ENCODE measurements at regions not wholly inside any gene's neighbourhood (a gene's known extent, or its start where the extent isn't known, plus 50 kb on each side); places are given as distances from the start of the nearest gene placed in this dataset.

GRCh38 chr13:60679131-60679530 lies 282.1 kb downstream of the TDRD3 start:
- ChIA-PET POLR2A (ENCODE audit: partially characterized antibody) (no interaction called here), CTCF (ENCODE audit: partially characterized antibody) (no interaction called here)
- Histone ChIP-seq H3K4me1 (replicated peaks in 1 of 4; ENCODE audit: control insufficient read depth in 3 of 4, insufficient read depth in 4 of 4, low read length in 3 of 4) (no peaks in the 10 kb centered on the region), H3K79me2 (ENCODE audit: control insufficient read depth in 1 of 2, insufficient read depth in 2 of 2, low read length in 2 of 2) (no peaks in the 10 kb centered on the region), H3K9ac (replicated peaks in 1 of 4; ENCODE audit: extremely low read depth in 1 of 4, low read depth in 3 of 4, low read length in 3 of 4) (no peak overlapping the region), H2BK5ac (ENCODE audit: low read depth, low read length) (no peak overlapping the region), H3K18ac (ENCODE audit: extremely low read depth, low read length) (no peak overlapping the region), H3K23ac (ENCODE audit: insufficient read length) (no peak overlapping the region), H2BK12ac (ENCODE audit: low read depth, low read length) (no peak overlapping the region), H3K27me3 (replicated peaks in 1 of 4; ENCODE audit: control insufficient read depth in 3 of 4, extremely low read depth in 1 of 4, insufficient read depth in 3 of 4, low read length in 3 of 4) (no peaks in the 10 kb centered on the region), H2BK15ac (ENCODE audit: low read length) (no peak overlapping the region), H3K56ac (replicated peaks; ENCODE audit: insufficient read length, low read depth, low read length) (no peak overlapping the region), H2BK120ac (replicated peaks; ENCODE audit: low read depth, low read length) (no peak overlapping the region), H2BK20ac (ENCODE audit: low read length) (no peak overlapping the region), H4K8ac (ENCODE audit: extremely low read depth, insufficient read depth, low read length) (no peak overlapping the region), H3K4me3 (ENCODE audit: extremely low read depth in 1 of 4, insufficient read depth in 2 of 4, low read depth in 3 of 4, low read length in 4 of 4) (no peak overlapping the region), H4K5ac (ENCODE audit: insufficient read length, low read depth, low read length) (no peak overlapping the region), H2AK5ac (ENCODE audit: low read depth, low read length) (no peak overlapping the region), H3K79me1 (ENCODE audit: low read depth, low read length) (no peaks in the 10 kb centered on the region), H4K91ac (replicated peaks; ENCODE audit: insufficient read length, low read length) (no peak overlapping the region), H3K36me3 (ENCODE audit: control insufficient read depth in 2 of 4, insufficient read depth in 4 of 4, low read length in 3 of 4) (no peaks in the 10 kb centered on the region), H4K20me1 (replicated peaks in 1 of 2; ENCODE audit: control insufficient read depth in 1 of 2, insufficient read depth in 2 of 2, low read length in 2 of 2) (no peaks in the 10 kb centered on the region), H3K14ac (ENCODE audit: insufficient read length) (no peak overlapping the region), H3K4ac (replicated peaks; ENCODE audit: insufficient read length, low read depth, low read length) (no peak overlapping the region), H3K4me2 (ENCODE audit: insufficient read depth in 1 of 2, low read depth in 2 of 2, low read length in 2 of 2) (no peak overlapping the region), H3K27ac (ENCODE audit: low read depth, low read length) (no peak overlapping the region), H3K23me2 (ENCODE audit: low read depth, low read length) (no peaks in the 10 kb centered on the region), H3K9me3 (ENCODE audit: insufficient read depth in 2 of 2, low read depth in 1 of 2, low read length in 1 of 2) (no peaks in the 10 kb centered on the region), H2AFZ (ENCODE audit: low read length) (no peak overlapping the region)
- no peak for DNase-seq (ENCODE audit: low read depth in 1 of 2, low spot score in 2 of 2)
- no peak for FAIRE-seq
- TF ChIP-seq ATF2 (IDR thresholded peaks at IDR 0.05; ENCODE audit: low read length) = no peak
- 95% methylated on average over 4 of the region's 4 CpGs; no CpG with 5 or more reads in 1 of the 2 experiments for WGBS, 2 experiments (ENCODE audit: extremely low coverage in 1 of 2, insufficient coverage in 1 of 2, insufficient read length in 1 of 2, insufficient replicate concordance in 2 of 2, low coverage in 1 of 2, low lambda C conversion rate in 2 of 2, missing lambda C conversion rate in 1 of 2)
